GM23248 (cell line): ENCODE measurements at regions not wholly inside any gene's neighbourhood (a gene's known extent, or its start where the extent isn't known, plus 50 kb on each side); places are given as distances from the start of the nearest gene placed in this dataset.

Experiments used
- DNase-seq: peaks from one replicate; pipeline ENCODE4 v3.0.0-alpha.2; 2015
- H2AFZ ChIP-seq: fragments of 200-600 bp; sonication (generic); 2 replicates; pipeline ENCODE4 v1.6.1; 2016; ENCODE audit warnings: antibody characterized with exemption
- H3F3A ChIP-seq: fragments of 200-600 bp; sonication (generic); 2 replicates; pipeline ENCODE4 v1.6.1; 2016; ENCODE audit warnings: mild to moderate bottlenecking, antibody characterized with exemption, mixed run types; ENCODE audit not compliant: insufficient read depth
- H3K27ac ChIP-seq: fragments of 200-600 bp; sonication (generic); 2 replicates; pipeline ENCODE4 v1.5.1; 2016; ENCODE audit warnings: mild to moderate bottlenecking
- H3K27me3 ChIP-seq: fragments of 200-600 bp; sonication (generic); replicated peaks from 2 replicates; pipeline ENCODE4 v1.6.1; 2016; ENCODE audit warnings: mild to moderate bottlenecking; ENCODE audit not compliant: insufficient read depth
- H3K36me3 ChIP-seq: fragments of 200-600 bp; sonication (generic); 2 replicates; pipeline ENCODE4 v1.6.1; 2016; ENCODE audit warnings: low read depth, mild to moderate bottlenecking
- H3K4me1 ChIP-seq: fragments of 200-600 bp; sonication (generic); 2 replicates; pipeline ENCODE4 v1.6.1; 2016; ENCODE audit warnings: mild to moderate bottlenecking; ENCODE audit not compliant: insufficient read depth
- H3K4me2 ChIP-seq: fragments of 200-600 bp; sonication (generic); one replicate; pipeline ENCODE4 v1.6.1; 2016; ENCODE audit warnings: mild to moderate bottlenecking; ENCODE audit not compliant: unreplicated experiment
- H3K4me3 ChIP-seq: fragments of 200-600 bp; sonication (generic); 2 replicates; pipeline ENCODE4 v1.5.1; 2016; ENCODE audit warnings: mild to moderate bottlenecking
- H3K79me2 ChIP-seq: fragments of 200-600 bp; sonication (generic); 2 replicates; pipeline ENCODE4 v1.6.1; 2016; ENCODE audit warnings: mild to moderate bottlenecking; ENCODE audit not compliant: insufficient read depth
- H3K9ac ChIP-seq: fragments of 200-600 bp; sonication (generic); 2 replicates; pipeline ENCODE4 v1.6.1; 2016; ENCODE audit warnings: mild to moderate bottlenecking
- H3K9me2 ChIP-seq: fragments of 200-600 bp; sonication (generic); 2 replicates; pipeline ENCODE4 v1.6.1; 2016; ENCODE audit warnings: mixed run types, mild to moderate bottlenecking, moderate library complexity; ENCODE audit not compliant: insufficient read depth
- H3K9me3 ChIP-seq: fragments of 200-600 bp; sonication (generic); one replicate; pipeline ENCODE4 v1.6.1; 2017; ENCODE audit warnings: low read depth
- H4K20me1 ChIP-seq: fragments of 200-600 bp; sonication (generic); 2 replicates; pipeline ENCODE4 v1.6.0; 2016; ENCODE audit not compliant: insufficient read depth
- EZH2 ChIP-seq: fragments of 200-600 bp; sonication (generic); IDR thresholded peaks from 2 replicates; pipeline ENCODE4 v1.6.1; 2018; ENCODE audit warnings: antibody characterized with exemption, mild to moderate bottlenecking; ENCODE audit not compliant: insufficient read depth, poor library complexity, severe bottlenecking
- EZH2phosphoT487 ChIP-seq: fragments of 200-600 bp; sonication (generic); IDR thresholded peaks from 2 replicates; pipeline ENCODE4 v1.6.1; 2018; ENCODE audit warnings: antibody characterized with exemption, moderate library complexity, mild to moderate bottlenecking, low read depth; ENCODE audit not compliant: insufficient read depth
- WGBS, 2 experiments: methylation state at CpG; one replicate each; pipeline ENCODE4 v1.1.6; 2015 to 2017; ENCODE audit warnings: low lambda C conversion rate in 2 of 2, low coverage in 1 of 2; ENCODE audit errors: missing lambda C conversion rate in 2 of 2; 5-methylcytosine and 5-hydroxymethylcytosine counted together
- in situ Hi-C: fragments of 300-500 bp; cut with MboI; formaldehyde crosslinking; loops from 2 replicates; pipeline ENCODE4 v1.15.0; 2020

DNA sequence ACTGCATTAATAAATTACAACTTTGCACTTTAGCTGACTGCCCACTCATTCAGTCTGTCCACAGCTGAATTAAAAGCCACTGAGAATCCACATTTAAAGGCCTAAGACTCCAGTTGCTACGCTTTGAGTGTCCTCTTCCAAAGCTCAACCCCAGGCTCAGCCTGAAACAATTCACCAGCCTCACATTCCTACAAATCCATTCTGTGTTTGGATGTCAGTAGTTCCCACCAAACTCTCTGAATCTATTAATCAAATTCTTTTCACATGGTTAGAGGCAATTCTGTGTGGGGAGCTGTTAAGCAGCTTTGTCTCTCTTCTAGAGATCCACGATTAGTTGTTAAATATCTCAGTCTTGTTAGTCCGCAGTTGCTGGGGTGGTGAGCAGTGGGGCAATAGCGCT, 116.8 kb upstream of the UBE2E2 start:
- DNase-seq = no peak
- Histone ChIP-seq H3K4me1 (no peaks in the 10 kb centered on the region), H3K9me3 (no peaks in the 10 kb centered on the region), H3K79me2 (no peaks in the 10 kb centered on the region), H4K20me1 (no peaks in the 10 kb centered on the region), H3K4me2 (no peak overlapping the region), H3K36me3 (no peaks in the 10 kb centered on the region), H3K9ac (no peak overlapping the region), H3K27me3 (no peaks in the 10 kb centered on the region; the same call in none of the 2 replicates), H3K27ac (no peak overlapping the region), H3K4me3 (no peak overlapping the region), H2AFZ (no peak overlapping the region), H3F3A (no peaks in the 10 kb centered on the region), H3K9me2 (no peaks in the 10 kb centered on the region)
- WGBS, 2 experiments = 76 to 80% methylated on average over 4 of the region's 4 CpGs
- TF ChIP-seq EZH2 (no peak), EZH2phosphoT487 (no peak)
- in situ Hi-C loops = no loop called here

- no peak overlapping the region for H2AFZ ChIP-seq
- TF ChIP-seq EZH2 = no peak
- TF ChIP-seq EZH2phosphoT487 = no peak
- H3K27me3 ChIP-seq = no peaks in the 10 kb centered on the region; the same call in none of the 2 replicates
- no peaks in the 10 kb centered on the region for H3K79me2 ChIP-seq
- H3K4me2 ChIP-seq = no peak overlapping the region
- no peaks in the 10 kb centered on the region for H3K9me2 ChIP-seq
- no peak overlapping the region for H3K9ac ChIP-seq
- no peak overlapping the region for H3K27ac ChIP-seq
- H3F3A ChIP-seq = no peaks in the 10 kb centered on the region
- no peaks in the 10 kb centered on the region for H3K9me3 ChIP-seq
- DNase-seq = no peak
- no peak overlapping the region for H3K4me3 ChIP-seq
- H4K20me1 ChIP-seq = no peaks in the 10 kb centered on the region
- no peaks in the 10 kb centered on the region for H3K36me3 ChIP-seq
- WGBS, 2 experiments = 65 to 70% methylated on average over 2 of the region's 2 CpGs
- in situ Hi-C loops = no loop called here
- H3K4me1 ChIP-seq = no peaks in the 10 kb centered on the region
Measured at GRCh38 chr3:23086831-23087230, 116.3 kb upstream of the UBE2E2 start.

- in situ Hi-C loops = no loop called here
- Histone ChIP-seq H3K27ac (no peak overlapping the region), H4K20me1 (no peaks in the 10 kb centered on the region), H3K9ac (no peak overlapping the region), H3K79me2 (no peaks in the 10 kb centered on the region), H3K36me3 (no peaks in the 10 kb centered on the region), H3K4me2 (no peak overlapping the region), H3F3A (no peaks in the 10 kb centered on the region), H3K9me2 (no peaks in the 10 kb centered on the region), H2AFZ (no peak overlapping the region), H3K9me3 (no peaks in the 10 kb centered on the region), H3K4me3 (no peak overlapping the region), H3K27me3 (no peaks in the 10 kb centered on the region; the same call in none of the 2 replicates), H3K4me1 (no peaks in the 10 kb centered on the region)
- no peak for DNase-seq
- WGBS, 2 experiments = 55 to 65% methylated on average over 3 to 5 of the region's 5 CpGs
- TF ChIP-seq EZH2 (no peak), EZH2phosphoT487 (no peak)
Measured at GRCh38 chr3:23094412-23094811, 108.7 kb upstream of the UBE2E2 start.

DNA sequence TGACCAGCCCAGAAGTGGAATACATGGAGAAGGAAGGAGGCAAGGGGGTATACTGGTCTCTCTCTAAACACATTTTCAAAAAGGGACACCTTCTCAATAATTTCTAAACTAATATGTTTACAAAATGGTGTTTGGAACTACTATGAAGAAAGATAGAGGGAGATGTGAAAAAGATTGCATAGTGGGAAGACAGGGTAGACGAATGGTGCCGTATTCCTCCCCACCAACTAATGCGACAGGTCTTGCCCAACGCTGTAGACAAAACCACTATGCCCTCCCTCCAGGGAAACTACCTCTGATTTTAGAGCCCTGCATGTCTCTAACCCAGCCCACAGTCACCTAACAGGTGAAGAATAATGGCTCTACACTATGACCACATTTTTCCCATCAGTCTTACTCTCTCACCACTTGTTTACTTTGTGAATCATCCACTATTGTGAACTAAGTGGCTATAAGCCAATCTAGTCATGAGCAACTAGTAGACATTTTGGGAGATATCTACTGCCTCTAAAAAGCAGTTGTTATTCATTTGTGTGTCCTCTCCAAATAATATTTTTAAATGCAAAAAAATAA, 108.2 kb upstream of the UBE2E2 start:
- no peak overlapping the region for H3K4me3 ChIP-seq
- peaks cover 5% of the 10 kb centered on the region for H3K27me3 ChIP-seq
- no peaks in the 10 kb centered on the region for H3K36me3 ChIP-seq
- H2AFZ ChIP-seq = no peak overlapping the region
- H3K4me1 ChIP-seq = no peaks in the 10 kb centered on the region
- in situ Hi-C loops = no loop called here
- no peaks in the 10 kb centered on the region for H3K9me2 ChIP-seq
- no peak overlapping the region for H3K27ac ChIP-seq
- WGBS, 2 experiments = 88 to 92% methylated on average over 4 of the region's 4 CpGs
- no peaks in the 10 kb centered on the region for H4K20me1 ChIP-seq
- no peaks in the 10 kb centered on the region for H3K9me3 ChIP-seq
- TF ChIP-seq EZH2phosphoT487 = no peak
- H3K4me2 ChIP-seq = no peak overlapping the region
- DNase-seq = peak; percentile 68
- no peaks in the 10 kb centered on the region for H3K79me2 ChIP-seq
- no peak overlapping the region for H3K9ac ChIP-seq
- H3F3A ChIP-seq = no peaks in the 10 kb centered on the region

DNA sequence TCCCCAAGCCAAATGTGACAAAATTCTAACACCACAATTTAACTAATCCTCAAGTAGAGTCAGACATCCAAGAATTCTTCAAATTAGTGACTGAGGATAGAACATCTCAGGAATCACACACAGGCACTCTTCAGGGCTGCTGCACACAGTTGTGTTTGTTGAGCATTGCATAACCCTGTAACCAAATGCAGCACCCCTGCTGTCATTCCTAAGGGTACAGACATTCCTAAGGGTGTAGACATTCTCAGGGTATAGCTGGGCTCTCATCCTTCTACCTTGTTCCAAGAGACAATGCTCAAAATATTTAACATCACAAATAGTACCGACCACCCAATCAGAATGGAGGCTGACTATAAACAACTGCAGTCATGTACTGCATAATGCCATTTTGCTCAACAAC, 107.1 kb upstream of the UBE2E2 start:
- Histone ChIP-seq H3K27me3 (peaks cover 7% of the 10 kb centered on the region), H3K4me2 (no peak overlapping the region), H3K9me3 (no peaks in the 10 kb centered on the region), H4K20me1 (no peaks in the 10 kb centered on the region), H3F3A (no peaks in the 10 kb centered on the region), H3K4me3 (no peak overlapping the region), H2AFZ (no peak overlapping the region), H3K79me2 (no peaks in the 10 kb centered on the region), H3K36me3 (no peaks in the 10 kb centered on the region), H3K9me2 (no peaks in the 10 kb centered on the region), H3K27ac (no peak overlapping the region), H3K9ac (no peak overlapping the region), H3K4me1 (no peaks in the 10 kb centered on the region)
- TF ChIP-seq EZH2phosphoT487 = no peak
- TF ChIP-seq EZH2 = no peak
- DNase-seq = no peak
- in situ Hi-C loops = no loop called here
- whole genome bisulfite sequencing, 2 experiments = 67 to 91% methylated on average over 1 of the region's 1 CpG
